H1 (cell line): ENCODE measurements at regions not wholly inside any gene's neighbourhood (a gene's known extent, or its start where the extent isn't known, plus 50 kb on each side); places are given as distances from the start of the nearest gene placed in this dataset.

Experiments
- EGR1 ChIP-seq: IDR thresholded peaks from 2 replicates; pipeline ENCODE4 v1.6.1; 2011; ENCODE audit warnings: low read depth, low read length, borderline replicate concordance
- EZH2 ChIP-seq: fragments of 200-600 bp; sonication (generic); IDR thresholded peaks from 2 replicates; pipeline ENCODE4 v1.7.1; 2012; ENCODE audit warnings: low read depth, mild to moderate bottlenecking, moderate library complexity, low read length, inconsistent platforms; ENCODE audit not compliant: severe bottlenecking
- HDAC6 ChIP-seq: IDR thresholded peaks from one replicate; pipeline ENCODE4 v1.7.1; 2012; ENCODE audit warnings: low read depth, mild to moderate bottlenecking, inconsistent platforms, low read length, moderate library complexity
- RAD21 ChIP-seq, 2 experiments: IDR thresholded peaks in 1 of 2; conservative IDR thresholded peaks in 1 of 2; 2 replicates each; pipeline ENCODE4 v1.6.1; 2011; ENCODE audit warnings: low read depth in 2 of 2, low read length in 2 of 2, improper control_type of control experiment in 1 of 2, inconsistent platforms in 1 of 2, mild to moderate bottlenecking in 1 of 2, moderate library complexity in 1 of 2
- SP1 ChIP-seq: IDR thresholded peaks from 2 replicates; pipeline ENCODE4 v1.6.1; 2011; ENCODE audit warnings: low read depth, low read length
- ZNF274 ChIP-seq: IDR thresholded peaks from 2 replicates; pipeline ENCODE4 v1.7.0; 2012; ENCODE audit warnings: low read length, borderline replicate concordance; ENCODE audit errors: extremely low read depth
- TF ChIP-seq, protein P1 (sequence below): IDR thresholded peaks from 2 replicates; pipeline ENCODE4 v1.6.1; 2012; ENCODE audit warnings: low read length, inconsistent platforms
- TF ChIP-seq, protein P2 (sequence below), 3 experiments: IDR thresholded peaks; 1 replicate in 2 of 3; 2 replicates in 1 of 3; pipeline versions ENCODE4 v1.5.1 to v1.6.1; 2011; ENCODE audit warnings: low read length in 3 of 3, mild to moderate bottlenecking in 3 of 3, inconsistent platforms in 2 of 3, low read depth in 1 of 3, moderate library complexity in 1 of 3; ENCODE audit not compliant: insufficient read depth in 1 of 3; ENCODE audit errors: control extremely low read depth in 1 of 3

DNA sequence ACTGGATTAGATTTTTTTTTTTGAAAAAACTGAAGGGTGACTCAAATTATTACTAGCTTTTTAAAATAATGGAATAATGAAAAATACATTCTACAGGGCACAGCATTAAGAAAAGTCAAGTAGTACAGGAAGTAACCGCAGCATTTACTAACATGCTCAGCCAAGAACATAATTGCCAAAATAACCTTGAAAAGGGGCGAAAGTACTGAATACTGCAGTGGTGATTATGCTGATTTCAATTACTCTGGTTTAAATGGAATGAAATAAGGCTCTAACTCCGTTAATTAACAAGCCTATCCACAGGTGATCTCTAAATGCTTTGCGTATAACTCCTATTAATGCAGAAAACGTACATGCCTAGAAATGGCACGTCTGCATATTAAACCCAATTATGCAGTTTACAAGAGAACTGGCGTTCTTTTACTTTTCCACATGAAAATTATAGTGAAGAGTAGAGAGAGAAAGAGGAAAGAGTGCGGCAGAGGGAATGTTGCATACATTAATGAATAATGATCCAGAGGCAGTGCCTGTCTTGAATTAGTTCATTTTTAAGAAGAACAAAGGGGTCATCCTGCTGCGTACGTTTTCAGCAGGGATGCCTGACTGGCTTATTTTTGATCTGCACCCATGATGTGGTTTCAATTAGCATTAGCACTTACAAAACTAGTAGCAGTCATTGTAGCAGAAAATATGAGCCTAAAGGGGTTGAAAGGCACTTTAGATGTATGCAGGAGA is 612.4 kb downstream of the NYAP2 start:
- TF ChIP-seq EZH2 = no peak
- TF ChIP-seq, protein P1, sequence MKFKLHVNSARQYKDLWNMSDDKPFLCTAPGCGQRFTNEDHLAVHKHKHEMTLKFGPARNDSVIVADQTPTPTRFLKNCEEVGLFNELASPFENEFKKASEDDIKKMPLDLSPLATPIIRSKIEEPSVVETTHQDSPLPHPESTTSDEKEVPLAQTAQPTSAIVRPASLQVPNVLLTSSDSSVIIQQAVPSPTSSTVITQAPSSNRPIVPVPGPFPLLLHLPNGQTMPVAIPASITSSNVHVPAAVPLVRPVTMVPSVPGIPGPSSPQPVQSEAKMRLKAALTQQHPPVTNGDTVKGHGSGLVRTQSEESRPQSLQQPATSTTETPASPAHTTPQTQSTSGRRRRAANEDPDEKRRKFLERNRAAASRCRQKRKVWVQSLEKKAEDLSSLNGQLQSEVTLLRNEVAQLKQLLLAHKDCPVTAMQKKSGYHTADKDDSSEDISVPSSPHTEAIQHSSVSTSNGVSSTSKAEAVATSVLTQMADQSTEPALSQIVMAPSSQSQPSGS = no peak
- TF ChIP-seq SP1 = no peak
- no peak for TF ChIP-seq EGR1
- TF ChIP-seq, protein P2, sequence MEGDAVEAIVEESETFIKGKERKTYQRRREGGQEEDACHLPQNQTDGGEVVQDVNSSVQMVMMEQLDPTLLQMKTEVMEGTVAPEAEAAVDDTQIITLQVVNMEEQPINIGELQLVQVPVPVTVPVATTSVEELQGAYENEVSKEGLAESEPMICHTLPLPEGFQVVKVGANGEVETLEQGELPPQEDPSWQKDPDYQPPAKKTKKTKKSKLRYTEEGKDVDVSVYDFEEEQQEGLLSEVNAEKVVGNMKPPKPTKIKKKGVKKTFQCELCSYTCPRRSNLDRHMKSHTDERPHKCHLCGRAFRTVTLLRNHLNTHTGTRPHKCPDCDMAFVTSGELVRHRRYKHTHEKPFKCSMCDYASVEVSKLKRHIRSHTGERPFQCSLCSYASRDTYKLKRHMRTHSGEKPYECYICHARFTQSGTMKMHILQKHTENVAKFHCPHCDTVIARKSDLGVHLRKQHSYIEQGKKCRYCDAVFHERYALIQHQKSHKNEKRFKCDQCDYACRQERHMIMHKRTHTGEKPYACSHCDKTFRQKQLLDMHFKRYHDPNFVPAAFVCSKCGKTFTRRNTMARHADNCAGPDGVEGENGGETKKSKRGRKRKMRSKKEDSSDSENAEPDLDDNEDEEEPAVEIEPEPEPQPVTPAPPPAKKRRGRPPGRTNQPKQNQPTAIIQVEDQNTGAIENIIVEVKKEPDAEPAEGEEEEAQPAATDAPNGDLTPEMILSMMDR (IDR thresholded peaks at IDR 0.05; ENCODE audit: control extremely low read depth in 1 of 3, insufficient read depth in 1 of 3, low read depth in 1 of 3, low read length in 3 of 3) = no peak
- no peak for TF ChIP-seq ZNF274
- TF ChIP-seq RAD21 (IDR thresholded peaks at IDR 0.05 in 1 of 2, conservative IDR thresholded peaks at IDR 0.05 in 1 of 2; ENCODE audit: low read depth in 2 of 2, low read length in 2 of 2) = no peak
- TF ChIP-seq HDAC6 = no peak
